Left forelimb (tissue), 1 donor: ENCODE measurements at regions not wholly inside any gene's neighbourhood (a gene's known extent, or its start where the extent isn't known, plus 50 kb on each side); places are given as distances from the start of the nearest gene placed in this dataset.

Experiments
- DNase-seq: peaks from one replicate; pipeline ENCODE4 v3.0.0-alpha.2; 2018; ENCODE audit warnings: low spot score

DNA sequence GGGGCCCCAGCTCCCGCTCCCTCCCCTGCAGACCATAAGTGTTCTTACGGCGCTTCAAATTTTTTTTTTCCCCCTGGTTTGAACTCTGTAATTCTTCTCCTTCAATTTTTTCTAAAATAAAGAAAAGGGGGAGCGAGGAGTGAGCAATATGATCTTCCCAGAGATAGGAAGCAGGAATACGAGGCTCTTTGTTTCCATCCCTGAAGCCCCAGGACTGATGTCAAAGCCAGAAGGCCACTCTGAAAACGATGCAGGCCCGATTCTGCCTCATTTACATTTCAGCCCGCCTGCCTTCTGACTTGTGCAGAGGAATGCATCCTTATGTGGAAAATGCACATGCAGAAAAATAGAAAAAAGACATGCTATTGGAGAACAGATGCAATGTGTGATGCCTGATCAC, 401.5 kb upstream of the MKI67 start:
- DNase-seq, result peak; percentile 55

DNA sequence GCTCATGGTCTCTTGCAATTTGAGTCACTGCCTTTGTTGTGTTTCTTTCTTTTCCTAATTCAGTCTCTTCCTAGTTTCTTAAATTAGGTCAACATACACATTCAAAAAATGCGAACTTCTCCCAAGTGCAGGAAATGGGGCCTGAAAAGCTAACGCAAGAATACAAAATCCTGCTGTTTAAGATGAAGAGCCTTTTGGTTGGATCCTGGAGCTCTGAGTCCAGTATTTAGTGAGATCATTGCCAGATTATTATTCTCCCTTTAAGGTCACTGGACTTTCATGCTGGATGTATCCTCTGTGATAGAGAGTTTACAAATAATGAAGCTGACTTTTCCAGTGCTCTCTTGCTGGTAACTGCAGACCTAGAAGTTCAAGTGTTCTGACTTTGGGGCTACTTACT, 401.9 kb upstream of the MKI67 start:
- DNase-seq, result peak; percentile 17

DNA sequence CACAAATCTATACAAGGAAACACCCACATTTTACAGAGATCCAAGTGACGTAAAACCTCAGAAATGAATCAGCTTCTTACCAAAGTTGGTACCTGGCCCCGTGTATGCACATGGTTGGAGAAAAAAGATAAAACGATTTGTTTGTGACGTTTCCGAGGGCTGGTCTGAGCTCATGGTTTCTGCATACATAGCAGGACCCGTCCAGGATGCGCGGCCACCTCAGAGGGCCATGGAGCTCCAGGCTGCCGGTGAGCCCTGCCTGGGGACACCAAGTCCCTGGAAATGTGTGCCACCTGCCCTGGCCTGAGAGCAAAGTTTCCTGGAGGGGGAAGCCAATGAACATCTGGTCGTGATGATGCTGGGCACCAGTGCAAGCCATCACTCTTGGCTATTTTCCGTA, 402.6 kb upstream of the MKI67 start:
- peak; percentile 49 for DNase-seq

DNA sequence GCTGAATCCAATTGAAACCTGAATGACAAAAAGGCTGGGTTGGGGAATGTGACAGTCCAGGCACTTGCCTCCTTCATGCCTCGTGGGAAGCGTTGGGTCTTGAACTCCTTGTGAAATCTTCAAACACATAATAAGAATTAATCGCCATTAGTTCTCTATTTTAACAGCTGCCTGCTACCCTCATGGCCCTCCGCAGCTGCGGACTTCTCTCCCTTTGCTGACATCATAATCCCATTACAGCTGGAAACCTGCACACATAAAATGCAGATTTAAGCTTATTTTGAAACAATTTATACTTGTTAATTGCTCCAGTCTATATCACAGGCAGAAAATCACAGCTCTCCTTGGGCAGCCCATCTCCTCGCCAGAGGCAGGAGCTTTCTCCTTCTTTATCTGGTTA, 403.0 kb upstream of the MKI67 start:
- DNase-seq, result no peak

DNA sequence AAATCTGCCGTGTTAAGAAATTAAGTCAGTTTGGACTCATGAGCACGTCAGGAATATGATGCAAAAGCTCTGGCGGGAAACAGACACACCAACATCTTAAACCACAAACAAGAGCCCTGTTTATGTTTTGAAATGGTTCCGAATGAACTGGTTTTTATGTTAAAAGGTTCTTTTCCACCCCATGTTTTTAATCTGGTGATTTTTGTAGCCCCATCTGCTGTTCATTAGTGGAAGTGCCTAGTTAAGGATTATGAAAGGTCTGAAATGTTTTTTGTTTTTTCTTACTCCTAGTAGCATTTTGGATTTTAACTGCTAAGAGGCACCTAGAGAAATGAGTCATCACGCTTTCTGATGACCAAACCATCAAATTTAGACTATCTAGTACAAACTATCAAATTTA, 404.1 kb upstream of the MKI67 start:
- DNase-seq, result no peak

DNA sequence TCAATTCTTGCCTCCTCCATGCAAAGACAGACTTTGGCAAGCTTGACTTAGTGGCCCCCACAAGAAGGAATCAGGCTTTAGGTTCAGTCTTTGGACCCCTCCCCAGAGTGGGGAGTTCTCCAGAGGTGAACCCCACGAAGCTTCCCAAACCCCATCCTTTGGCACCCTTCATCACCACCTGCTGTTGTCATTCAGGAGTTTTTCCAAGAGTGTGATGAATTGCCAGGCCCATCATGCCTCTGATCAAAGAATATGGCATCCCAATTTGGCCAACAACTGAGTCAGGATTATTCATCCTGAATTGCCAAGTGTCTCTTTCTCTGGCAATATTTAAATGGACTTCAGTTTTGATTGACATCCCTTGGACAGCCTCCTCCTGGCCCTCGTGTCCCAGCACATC, 404.7 kb upstream of the MKI67 start:
- DNase-seq, result no peak

DNA sequence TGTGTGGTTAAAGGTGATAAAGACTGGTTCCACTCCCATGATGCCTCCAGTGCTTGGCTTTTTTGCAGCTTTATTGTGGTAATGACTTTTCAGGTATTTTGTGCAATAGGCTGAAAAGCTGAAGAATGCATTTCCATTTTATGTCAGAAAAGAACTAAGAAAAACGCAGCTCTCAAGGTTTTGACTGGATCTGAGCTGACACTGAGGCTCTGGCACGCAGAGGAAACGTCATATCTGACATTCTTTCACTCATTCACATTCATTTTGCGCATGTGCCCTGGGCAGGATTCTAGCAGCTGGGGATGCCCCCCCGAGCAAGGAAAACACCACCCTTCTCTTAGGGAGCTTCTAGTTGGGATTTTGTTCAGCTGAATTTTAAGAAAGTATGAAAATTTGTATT, 408.5 kb upstream of the MKI67 start:
- DNase-seq, result no peak

DNA sequence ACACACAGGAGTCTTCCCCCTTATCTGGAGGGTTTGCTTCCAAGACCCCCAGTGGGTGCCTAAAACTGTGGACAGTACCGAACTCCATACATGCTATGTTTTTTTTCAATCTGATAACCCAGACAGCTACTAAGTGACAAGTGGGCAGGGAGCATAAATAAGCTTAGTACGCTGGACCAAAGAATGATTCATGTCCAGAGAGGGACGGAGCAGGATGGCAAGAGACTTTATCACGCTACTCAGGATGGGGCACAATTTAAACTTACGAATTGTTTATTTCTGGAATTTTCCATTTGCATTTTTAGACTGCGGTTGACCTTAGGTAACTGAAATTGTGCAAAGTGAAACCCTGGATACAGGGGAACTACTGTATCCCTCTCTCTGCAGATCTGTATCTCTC, 410.0 kb upstream of the MKI67 start:
- no peak for DNase-seq

DNA sequence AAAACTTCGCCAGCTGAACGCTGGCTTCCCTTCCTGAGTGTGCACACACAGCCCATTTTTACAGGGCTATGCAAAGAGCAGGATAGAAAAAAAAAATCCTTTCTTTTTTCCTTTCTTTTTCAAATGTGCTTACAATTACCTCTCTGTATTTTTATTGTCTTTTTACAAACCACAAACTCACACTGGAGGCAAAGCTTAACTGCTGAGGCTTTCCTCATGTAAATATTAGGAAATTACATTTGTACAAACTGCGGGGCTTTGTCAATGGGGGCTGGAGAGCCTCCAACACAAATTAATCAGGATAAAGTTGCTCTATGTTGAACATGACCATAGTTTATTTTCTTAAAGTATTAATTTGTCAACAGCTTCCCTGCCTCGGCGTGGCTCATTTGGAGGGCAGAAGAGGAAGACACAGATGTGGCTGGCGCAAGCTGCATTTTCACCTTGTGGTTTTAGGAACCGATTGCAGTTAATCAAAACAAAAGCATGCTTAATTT, 411.7 kb upstream of the MKI67 start:
- peak; percentile 17 for DNase-seq

DNA sequence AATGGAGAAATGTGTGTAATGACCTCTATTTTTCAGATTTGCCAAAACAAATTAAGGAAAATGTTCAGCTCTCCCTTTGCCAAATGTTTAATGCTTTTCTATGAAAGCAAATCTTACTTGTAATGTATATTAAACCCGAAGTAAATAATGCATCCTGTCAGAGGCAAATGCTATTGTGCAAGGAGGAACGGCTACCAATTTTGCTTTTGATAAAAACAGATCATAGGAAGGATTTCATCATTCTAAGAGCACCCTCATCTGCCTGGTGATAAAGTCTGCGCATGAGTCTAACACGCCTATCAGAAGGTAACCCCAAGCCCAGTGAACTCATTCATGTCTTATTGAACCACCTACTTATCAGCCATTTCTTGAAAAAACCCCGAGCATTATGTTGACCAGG, 412.4 kb upstream of the MKI67 start:
- DNase-seq, result no peak

DNA sequence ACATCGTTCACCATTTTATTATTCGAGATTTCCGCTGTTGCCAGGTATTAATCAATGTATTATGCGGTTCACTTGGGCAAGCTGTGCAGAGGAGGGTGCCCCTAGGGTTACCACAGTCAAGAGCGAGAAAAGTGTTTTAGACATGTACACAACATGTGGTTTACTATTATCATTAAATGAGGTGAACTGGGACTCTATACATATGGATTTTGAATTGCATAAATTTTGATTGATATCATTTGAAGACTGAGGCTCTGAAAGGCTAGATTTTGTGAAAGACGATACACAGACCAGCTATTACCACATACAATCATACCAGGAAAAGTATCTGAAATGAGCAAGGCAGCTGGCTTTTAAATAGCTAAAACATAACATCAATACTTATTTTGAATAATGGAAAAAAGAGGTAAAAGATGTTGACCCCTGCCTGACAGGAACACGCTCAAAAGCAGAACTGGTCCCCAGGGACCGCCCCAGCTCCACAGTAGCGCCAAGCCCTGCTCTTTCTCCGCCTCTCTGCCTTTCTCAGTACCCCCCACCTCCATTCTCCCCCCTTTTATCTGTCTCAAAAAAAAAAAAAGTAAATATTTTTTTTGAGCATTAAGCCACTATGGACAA, 413.4 kb upstream of the MKI67 start:
- DNase-seq, result no peak

DNA sequence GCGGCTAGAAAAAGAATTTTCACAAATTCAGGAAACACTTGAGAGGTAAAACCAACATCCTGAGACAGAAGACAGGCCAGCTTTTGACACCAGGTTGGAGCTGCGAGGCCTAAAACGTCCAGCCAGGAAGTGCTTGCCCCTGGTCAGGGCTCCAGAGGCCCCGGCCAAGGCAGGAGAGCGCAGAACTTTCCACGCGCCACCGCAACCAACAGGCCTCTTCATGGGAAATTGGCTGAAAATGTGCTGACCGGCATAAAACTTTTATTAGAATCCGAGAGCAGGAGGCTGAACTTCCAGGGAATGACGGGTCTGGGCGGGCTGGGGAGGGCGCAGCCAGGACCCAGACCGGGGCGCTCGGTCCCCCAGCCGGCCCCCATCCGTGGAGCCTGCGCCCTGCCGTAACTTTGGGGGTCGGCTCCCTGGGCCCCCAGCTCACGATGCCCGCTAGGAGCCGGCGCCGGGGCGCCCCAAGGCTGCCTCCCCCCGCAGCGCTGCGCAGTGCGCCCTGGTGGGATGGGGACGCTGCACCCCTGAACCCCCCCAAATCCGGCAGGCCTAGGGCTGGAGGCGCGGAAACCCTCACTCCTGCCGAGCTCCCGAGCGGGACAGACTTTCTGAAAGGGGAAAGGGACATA, 414.0 kb upstream of the MKI67 start:
- peak; percentile 86 for DNase-seq

DNA sequence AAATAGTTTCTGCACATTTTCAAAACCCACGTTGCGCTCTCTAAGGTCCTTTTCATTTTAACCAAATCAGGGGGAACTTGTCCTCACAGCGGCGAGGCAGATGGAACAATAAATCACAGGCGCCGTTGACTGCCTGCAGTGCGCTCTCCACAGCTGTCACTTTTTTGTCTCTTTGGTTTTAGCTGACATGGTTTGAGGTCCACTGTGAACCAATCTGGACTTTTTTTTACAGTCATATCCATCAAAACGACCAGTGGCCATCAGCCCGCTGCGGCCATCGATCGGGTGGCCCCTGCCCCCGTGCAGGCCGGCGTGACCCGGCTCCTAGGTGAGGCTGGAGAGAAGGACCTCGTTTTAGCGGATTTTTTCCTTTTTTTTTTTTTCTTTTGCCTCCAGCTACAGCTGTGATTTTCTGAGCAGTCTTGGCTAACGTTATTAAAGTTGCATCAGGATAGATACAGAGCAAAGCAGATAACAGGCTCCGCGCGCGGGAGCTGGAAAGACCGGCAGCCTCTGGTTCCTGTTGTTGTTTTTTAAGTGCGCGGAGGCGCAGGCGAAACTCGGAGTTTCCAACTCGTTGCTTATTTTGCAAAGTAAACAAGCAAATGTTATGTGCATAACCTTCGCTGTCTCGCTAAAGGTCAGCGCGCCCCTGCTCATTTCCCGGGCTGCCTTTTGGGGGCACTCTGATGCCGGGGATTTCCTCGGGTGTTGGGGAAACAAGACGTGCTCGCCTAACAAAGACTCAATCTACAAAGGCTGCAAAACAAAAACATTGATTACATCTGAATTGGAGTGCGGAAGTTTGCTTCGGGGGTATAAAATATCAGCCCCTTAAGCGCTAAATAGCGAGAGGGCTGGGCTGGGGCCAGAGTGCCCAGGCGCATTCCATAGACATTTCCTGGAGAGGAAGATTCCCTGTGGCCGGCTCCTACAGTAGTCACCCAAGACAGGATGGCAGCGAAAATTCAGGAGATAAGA, 414.8 kb upstream of the MKI67 start:
- peak; percentile 83 for DNase-seq

DNA sequence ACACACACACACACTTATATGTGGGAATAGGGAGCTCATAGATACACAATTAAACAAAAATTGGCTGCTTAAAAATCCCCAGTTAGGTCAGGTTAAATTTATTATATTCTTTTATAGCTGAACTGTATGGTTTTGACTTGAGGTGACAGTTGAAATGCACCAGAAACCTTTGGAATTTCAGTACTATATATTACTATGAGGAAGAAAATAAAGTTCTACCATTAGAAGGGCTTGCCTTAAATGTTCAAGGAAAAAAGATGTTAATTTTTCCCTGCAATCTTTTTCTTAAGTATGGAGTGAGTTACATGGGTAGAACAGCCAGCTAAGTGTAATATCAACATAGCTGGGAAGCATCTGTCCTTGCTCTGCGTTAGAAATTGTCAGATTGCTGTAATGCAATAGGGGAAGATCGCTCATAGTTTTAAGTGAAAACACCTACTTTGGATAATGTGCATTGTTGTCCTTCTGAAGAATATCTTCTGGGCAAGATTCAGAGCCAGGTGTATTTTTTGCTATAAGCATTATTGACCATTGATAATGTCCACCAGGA, 415.8 kb upstream of the MKI67 start:
- DNase-seq, result no peak

DNA sequence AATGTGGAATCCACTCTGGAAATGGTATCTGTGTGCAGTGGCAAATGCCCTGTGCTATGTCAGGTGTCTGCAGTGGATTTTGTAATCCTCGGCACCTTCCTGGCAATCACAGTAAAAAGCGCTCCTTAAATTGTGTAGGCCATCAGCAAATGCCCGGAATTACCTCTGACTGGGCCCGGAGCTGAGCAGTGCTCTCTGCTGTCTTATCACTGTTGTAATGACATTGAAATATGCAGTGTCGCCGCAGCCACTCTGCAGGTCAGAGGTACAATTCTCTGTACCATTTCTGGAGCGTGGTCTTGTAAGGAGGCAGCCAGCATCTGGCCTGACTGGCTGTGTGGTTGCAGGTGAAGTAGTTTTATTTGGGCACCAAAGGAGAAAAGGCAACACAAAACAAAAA, 416.4 kb upstream of the MKI67 start:
- no peak for DNase-seq

DNA sequence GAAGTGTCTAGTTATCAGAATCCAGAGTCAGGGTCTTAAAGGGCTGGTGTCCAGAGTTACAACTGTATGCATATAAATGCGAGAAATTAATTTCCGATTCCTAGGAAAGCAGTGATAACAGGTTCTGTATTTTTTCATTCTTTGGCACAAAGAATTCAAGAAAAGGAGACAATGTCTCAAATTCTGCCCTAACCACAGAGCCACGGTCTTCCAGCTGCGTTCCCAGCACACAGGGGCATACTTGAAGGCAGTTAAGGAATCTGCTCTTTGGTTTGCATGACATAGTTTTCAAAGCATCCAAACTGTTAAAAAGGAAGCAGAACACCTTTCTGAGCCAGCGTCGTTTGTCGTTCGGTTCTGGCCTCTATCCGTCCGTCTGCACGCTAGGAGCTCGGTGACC, 416.9 kb upstream of the MKI67 start:
- DNase-seq, result no peak

DNA sequence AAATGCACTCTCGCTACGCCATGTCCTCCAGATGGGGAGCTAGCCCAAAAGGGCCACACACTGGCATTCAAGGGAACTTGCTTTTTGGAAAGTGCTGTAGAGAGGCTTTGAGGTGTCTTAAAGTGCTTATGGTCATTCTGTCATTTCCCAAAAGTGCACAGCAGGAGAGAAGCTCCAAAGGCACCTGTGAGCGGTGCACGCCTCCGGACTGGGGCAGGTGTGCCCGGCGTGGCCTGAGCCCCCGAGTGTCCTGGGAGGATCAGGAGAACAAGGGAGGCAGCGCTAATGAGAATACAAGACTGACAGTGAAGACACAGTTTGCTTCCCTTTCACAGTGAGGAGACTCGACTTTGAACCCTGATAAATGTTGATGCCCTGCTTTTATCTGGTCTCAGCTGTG, 419.0 kb upstream of the MKI67 start:
- DNase-seq, result no peak

DNA sequence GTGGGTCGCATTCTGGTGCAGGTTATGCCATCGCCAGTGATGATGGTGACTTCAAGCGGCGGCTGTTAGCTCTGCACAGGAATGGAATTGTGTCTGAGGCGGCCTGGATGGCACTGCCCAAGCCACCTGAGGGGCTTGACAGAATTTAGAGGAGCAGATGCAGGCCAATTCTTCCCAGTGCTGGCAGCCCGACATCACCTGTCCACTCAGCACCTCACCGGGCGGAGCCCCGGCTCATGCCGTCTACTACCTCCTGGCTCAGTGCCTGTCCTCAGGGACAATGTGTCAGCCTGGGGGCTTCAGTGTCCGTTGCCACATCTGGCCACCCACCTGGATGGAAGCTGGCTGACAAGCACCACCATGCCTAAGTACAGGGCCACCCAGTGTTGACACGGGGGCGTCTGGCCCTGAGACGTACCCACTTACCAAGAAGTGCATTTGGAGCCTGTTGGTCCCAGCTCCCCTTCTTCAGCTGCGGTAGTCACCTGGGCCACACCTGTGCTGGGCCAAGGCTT, 420.5 kb upstream of the MKI67 start:
- no peak for DNase-seq

DNA sequence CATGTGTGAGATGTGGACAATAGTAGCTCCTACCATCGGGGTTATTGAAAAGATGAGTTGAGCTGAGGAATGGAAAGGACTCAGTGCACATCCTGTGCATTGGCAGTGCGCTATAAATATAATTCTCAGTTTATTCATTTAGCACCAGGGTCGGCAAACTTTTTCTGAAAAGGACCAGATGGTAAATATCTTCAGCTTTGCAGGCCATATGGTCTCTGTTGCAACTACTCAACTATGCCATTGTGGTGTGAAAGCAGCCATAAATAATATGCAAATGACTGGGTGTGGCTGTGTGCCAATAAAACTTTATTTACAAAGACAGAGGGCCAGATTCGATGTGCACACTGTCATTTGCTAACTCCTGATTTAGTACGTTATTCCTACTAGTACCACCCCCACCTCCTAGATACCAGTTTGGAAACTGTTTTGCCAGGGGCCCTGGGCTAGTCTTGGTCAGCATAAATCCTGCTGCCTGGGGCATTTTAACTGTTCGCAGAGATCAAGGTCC, 422.9 kb upstream of the MKI67 start:
- no peak for DNase-seq

DNA sequence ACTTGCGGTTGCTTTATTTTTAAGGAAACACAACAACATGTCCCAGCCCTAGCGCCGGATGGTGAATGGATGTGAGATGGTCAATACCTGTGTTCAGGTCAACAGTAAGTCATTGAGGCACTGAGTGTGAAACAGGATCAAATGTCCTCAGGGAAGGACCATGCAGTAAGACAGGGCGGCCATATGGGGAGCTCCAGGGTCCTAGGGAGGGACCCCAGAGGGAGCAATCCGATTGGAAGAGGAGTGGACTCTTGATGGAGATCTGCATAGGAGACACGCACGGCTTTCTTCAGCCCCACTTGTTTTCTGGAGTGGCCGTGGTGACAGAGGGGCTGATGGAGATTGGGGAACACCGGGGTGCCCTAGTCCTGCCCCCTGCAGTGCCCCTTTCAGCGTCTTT, 423.8 kb upstream of the MKI67 start:
- no peak for DNase-seq

DNA sequence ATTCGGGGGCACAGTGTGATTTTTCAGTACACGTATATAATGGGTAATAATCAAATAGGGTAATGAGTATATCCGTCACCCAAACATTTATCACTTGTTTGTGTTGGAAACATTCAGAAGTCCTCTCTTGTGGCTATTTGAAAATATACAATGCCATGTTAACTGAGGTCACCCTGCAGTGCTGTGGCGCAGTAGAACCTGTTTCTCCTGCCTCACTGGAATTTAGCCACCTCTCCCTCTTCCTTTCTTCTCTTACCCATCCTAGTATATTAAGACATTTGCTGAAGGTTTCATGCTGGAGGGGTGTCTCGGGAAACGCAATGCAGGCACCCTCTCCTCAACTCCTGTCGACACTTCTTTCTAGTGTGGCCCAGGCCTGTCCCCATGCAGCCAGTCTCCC, 425.3 kb upstream of the MKI67 start:
- no peak for DNase-seq

DNA sequence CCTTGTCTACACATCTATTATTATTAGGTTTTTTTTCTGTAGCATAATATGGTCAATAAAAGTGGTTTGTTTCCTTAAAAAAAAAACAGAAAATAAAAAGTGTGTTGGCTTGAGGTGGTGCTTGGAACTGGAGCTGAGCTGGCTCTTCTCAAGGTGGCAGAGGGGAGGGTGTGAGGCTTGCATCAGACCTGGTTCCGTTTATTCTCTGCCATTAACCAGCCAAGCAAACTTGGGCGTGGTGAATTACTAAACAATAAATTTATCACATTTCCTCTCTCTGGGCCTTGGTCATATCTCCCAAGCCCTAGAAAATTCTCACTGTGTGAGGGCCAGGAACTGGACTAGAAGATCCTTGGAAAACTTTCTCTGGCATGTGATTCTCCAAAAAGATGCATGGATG, 427.5 kb upstream of the MKI67 start:
- DNase-seq, result no peak
